Adipocyte (in vitro differentiated cells): ENCODE measurements at regions not wholly inside any gene's neighbourhood (a gene's known extent, or its start where the extent isn't known, plus 50 kb on each side); places are given as distances from the start of the nearest gene placed in this dataset.

Source experiments
- DNase-seq: peaks from one replicate; pipeline ENCODE4 v3.0.0-alpha.2; 2015; ENCODE audit warnings: low read depth
- H3K27me3 ChIP-seq: replicated peaks from 2 replicates; pipeline ENCODE4 v1.7.0; 2013; ENCODE audit warnings: mild to moderate bottlenecking, low read length, moderate library complexity; ENCODE audit not compliant: control insufficient read depth, insufficient read depth
- H3K36me3 ChIP-seq: 2 replicates; pipeline ENCODE4 v1.7.0; 2013; ENCODE audit warnings: low read length, mild to moderate bottlenecking, moderate library complexity; ENCODE audit not compliant: control insufficient read depth, insufficient read depth, severe bottlenecking
- H3K4me1 ChIP-seq: 2 replicates; pipeline ENCODE4 v1.7.0; 2013; ENCODE audit warnings: mild to moderate bottlenecking, low read length, moderate library complexity; ENCODE audit not compliant: control insufficient read depth, insufficient read depth
- H3K4me3 ChIP-seq: 2 replicates; pipeline ENCODE4 v1.7.0; 2013; ENCODE audit warnings: mild to moderate bottlenecking, low read length, moderate library complexity
- H3K9ac ChIP-seq: 2 replicates; pipeline ENCODE4 v1.7.0; 2013; ENCODE audit warnings: mild to moderate bottlenecking, low read length, moderate library complexity
- H3K9me3 ChIP-seq: 2 replicates; pipeline ENCODE4 v1.7.0; 2013; ENCODE audit warnings: mild to moderate bottlenecking, low read length, moderate library complexity; ENCODE audit not compliant: control insufficient read depth

DNA sequence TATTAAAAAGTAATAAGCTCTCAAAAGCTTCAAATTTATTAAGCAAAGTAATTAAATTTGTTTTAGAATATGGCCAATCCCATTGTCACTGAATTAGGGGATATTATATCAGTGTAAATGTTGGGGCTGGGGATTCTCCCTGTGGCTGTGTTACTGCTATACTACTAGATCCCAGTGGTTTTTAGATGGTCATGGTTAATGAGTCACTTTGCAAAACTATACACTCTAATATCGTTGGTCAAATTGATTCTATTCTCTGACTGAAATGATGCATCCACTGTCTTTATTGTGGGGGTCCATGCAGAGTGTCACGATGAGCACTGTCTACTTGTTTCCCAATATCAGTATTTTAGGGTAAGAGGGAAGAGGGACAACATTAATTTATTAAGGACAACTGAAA lies 336.9 kb upstream of the PREP start:
- no peaks in the 10 kb centered on the region for H3K4me1 ChIP-seq
- H3K27me3 ChIP-seq = no peaks in the 10 kb centered on the region
- no peak for DNase-seq
- H3K36me3 ChIP-seq = no peaks in the 10 kb centered on the region
- H3K9ac ChIP-seq = no peak overlapping the region
- H3K9me3 ChIP-seq = no peaks in the 10 kb centered on the region
- H3K4me3 ChIP-seq = no peak overlapping the region

DNA sequence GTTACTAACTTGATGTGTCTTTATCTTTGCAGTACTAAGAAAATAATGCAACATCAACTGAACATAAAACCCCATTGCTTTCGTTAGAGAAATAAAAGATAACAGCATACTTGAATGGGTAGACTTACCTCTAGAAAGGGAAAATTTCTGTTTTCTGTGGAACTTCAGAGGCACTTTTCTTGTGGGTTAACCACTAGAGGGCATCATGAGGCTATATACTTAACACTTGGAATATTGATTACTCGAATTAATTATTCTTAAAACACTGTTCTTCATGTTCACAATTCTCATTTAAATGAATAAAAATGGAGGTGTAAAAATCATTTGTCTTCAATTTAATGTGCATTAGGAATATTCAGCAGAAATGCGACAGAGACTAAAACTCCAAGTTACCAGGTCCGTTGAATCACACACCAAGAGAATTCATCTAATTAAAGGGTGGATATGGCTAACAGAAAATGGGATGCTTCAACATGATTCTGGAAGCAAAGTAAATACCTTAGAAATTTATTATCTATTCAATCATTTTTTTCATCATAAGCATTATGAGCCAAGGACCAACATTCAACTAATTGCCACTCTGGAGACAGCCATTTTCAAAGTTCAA lies 330.8 kb upstream of the PREP start:
- no peak overlapping the region for H3K9ac ChIP-seq
- DNase-seq = peak; percentile 77
- H3K27me3 ChIP-seq = no peaks in the 10 kb centered on the region
- H3K4me3 ChIP-seq = no peak overlapping the region
- no peaks in the 10 kb centered on the region for H3K9me3 ChIP-seq
- H3K36me3 ChIP-seq = no peaks in the 10 kb centered on the region
- peaks cover 8% of the 10 kb centered on the region for H3K4me1 ChIP-seq

DNA sequence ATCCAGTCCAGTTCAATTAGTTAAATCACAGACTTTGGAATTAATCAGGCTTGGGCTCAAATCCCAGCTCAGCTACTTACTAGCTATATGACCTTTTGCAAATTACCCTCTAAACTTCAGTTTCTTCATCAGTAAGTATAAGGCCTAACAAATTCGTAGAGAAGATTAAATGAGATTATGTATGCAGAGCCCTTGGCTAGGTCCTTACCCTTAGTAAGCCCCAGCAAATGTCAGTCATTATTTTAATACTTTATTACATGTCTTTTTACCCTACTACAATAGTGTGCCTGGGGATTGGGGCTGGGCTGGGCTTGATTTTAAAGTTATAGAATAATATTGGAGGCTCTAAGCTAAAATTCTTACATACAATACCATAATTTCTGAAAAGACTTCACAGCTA lies 326.1 kb upstream of the PREP start:
- no peak overlapping the region for H3K4me3 ChIP-seq
- DNase-seq = no peak
- no peak overlapping the region for H3K9ac ChIP-seq
- H3K4me1 ChIP-seq = peaks cover 8% of the 10 kb centered on the region
- no peaks in the 10 kb centered on the region for H3K36me3 ChIP-seq
- no peaks in the 10 kb centered on the region for H3K27me3 ChIP-seq
- H3K9me3 ChIP-seq = no peaks in the 10 kb centered on the region

- DNase-seq = peak; percentile 39
- peaks cover under 1% of the 10 kb centered on the region for H3K4me1 ChIP-seq
- no peaks in the 10 kb centered on the region for H3K9me3 ChIP-seq
- H3K36me3 ChIP-seq = no peaks in the 10 kb centered on the region
- no peak overlapping the region for H3K9ac ChIP-seq
- no peak overlapping the region for H3K4me3 ChIP-seq
- no peaks in the 10 kb centered on the region for H3K27me3 ChIP-seq
Observed at GRCh38 chr6:105726902-105727655, 324.2 kb upstream of the PREP start.

- Histone ChIP-seq H3K9me3 (peaks cover 28% of the 10 kb centered on the region), H3K4me3 (no peak overlapping the region), H3K9ac (no peak overlapping the region), H3K27me3 (no peaks in the 10 kb centered on the region), H3K36me3 (no peaks in the 10 kb centered on the region), H3K4me1 (no peaks in the 10 kb centered on the region)
- no peak for DNase-seq
Observed at GRCh38 chr6:105714846-105715245, 312.0 kb upstream of the PREP start.

DNA sequence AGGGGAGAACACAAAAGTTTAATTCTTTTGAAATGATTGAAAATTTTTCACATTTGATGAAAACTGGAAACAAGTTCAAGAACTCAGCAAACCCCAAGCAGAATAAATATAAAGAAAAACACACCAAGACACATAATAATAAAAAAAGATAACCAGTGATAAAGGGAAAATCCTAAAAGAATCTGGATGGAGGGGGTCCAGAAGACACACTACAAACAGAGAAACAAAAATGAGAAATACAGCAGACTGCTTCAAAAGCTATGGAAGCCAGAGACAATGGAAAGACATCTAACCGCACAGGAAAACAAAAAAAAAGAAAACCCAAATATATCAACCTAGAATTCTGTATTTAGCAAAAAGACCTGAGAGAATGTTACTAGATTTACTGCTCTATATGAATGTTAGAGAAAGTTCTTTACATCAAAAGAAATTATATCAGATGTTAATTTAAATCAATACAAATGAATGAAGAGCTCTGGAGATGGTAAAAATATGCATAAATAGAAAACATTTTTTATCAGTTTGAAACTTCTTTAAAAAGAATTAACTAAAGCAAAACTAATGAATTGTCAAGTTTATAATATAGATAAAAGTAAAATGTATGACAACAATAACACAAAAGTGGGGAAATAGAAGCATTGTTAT lies 310.7 kb upstream of the PREP start:
- Histone ChIP-seq H3K4me1 (no peaks in the 10 kb centered on the region), H3K9ac (no peak overlapping the region), H3K36me3 (no peaks in the 10 kb centered on the region), H3K27me3 (no peaks in the 10 kb centered on the region), H3K4me3 (no peak overlapping the region), H3K9me3 (peaks cover 28% of the 10 kb centered on the region)
- peak; percentile 16 for DNase-seq

GRCh38 chr6:105711216-105711615 lies 308.3 kb upstream of the PREP start:
- no peaks in the 10 kb centered on the region for H3K4me1 ChIP-seq
- no peaks in the 10 kb centered on the region for H3K27me3 ChIP-seq
- H3K9me3 ChIP-seq = peaks cover 28% of the 10 kb centered on the region
- no peak for DNase-seq
- no peak overlapping the region for H3K9ac ChIP-seq
- H3K36me3 ChIP-seq = no peaks in the 10 kb centered on the region
- H3K4me3 ChIP-seq = no peak overlapping the region

DNA sequence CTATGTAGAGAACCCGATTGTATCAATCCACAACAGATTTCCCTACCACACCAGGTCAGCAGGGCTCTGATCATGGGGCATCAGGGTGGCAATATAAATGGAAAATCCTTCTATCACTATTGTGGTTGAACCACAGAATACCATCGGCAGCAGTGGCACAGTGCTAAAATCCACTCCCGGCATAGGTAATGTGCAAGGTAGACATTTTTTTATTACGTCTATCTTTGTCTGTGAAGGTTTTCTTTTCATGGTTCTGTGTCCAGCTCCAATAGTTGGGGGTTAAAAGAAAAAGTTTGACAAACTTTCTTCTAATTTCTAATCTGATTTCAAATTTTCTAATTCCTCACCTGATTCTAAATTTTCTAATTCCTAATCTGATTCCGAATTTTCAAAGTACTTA lies 302.7 kb upstream of the PREP start:
- no peak overlapping the region for H3K4me3 ChIP-seq
- no peaks in the 10 kb centered on the region for H3K4me1 ChIP-seq
- no peaks in the 10 kb centered on the region for H3K36me3 ChIP-seq
- H3K9ac ChIP-seq = no peak overlapping the region
- no peak for DNase-seq
- H3K9me3 ChIP-seq = no peaks in the 10 kb centered on the region
- H3K27me3 ChIP-seq = no peaks in the 10 kb centered on the region

- no peak for DNase-seq
- Histone ChIP-seq H3K9ac (no peak overlapping the region), H3K4me1 (no peaks in the 10 kb centered on the region)
Observed at GRCh38 chr6:105695461-105695860, 292.6 kb upstream of the PREP start.

GRCh38 chr6:105692613-105693215 lies 289.8 kb upstream of the PREP start:
- Histone ChIP-seq H3K27me3 (no peaks in the 10 kb centered on the region), H3K9ac (no peak overlapping the region), H3K4me1 (no peaks in the 10 kb centered on the region), H3K36me3 (no peaks in the 10 kb centered on the region), H3K4me3 (no peak overlapping the region), H3K9me3 (peaks cover 16% of the 10 kb centered on the region)
- DNase-seq = no peak

More at GRCh38 chr6:105695461-105695860, 292.6 kb upstream of the PREP start:
- Histone ChIP-seq H3K27me3 (no peaks in the 10 kb centered on the region), H3K4me3 (no peak overlapping the region), H3K9me3 (no peaks in the 10 kb centered on the region), H3K36me3 (no peaks in the 10 kb centered on the region)

- Histone ChIP-seq H3K27me3 (no peaks in the 10 kb centered on the region), H3K9me3 (peaks cover 23% of the 10 kb centered on the region), H3K9ac (no peak overlapping the region), H3K4me3 (no peak overlapping the region), H3K36me3 (no peaks in the 10 kb centered on the region), H3K4me1 (no peaks in the 10 kb centered on the region)
- no peak for DNase-seq
Observed at GRCh38 chr6:105691971-105692370, 289.1 kb upstream of the PREP start.
